Keratinocyte (primary cell): ENCODE measurements at regions not wholly inside any gene's neighbourhood (a gene's known extent, or its start where the extent isn't known, plus 50 kb on each side); places are given as distances from the start of the nearest gene placed in this dataset.

Experiments
- DNase-seq: peaks from one replicate; pipeline ENCODE4 v3.0.0-alpha.2; 2011; ENCODE audit warnings: low read depth, missing footprints, low spot score
- FAIRE-seq: peaks from 2 replicates; lab custom pipeline; 2011; peaks lifted over from hg19 to GRCh38; lab: Jason Lieb, UNC
- H2AFZ ChIP-seq: 2 replicates; pipeline ENCODE4 v1.6.0; 2012; ENCODE audit warnings: low read length, control low read depth, inconsistent platforms; ENCODE audit not compliant: control insufficient read depth
- H3K27ac ChIP-seq: 2 replicates; pipeline ENCODE4 v1.5.1; 2011; ENCODE audit warnings: low read length; ENCODE audit not compliant: control insufficient read depth, insufficient read depth
- H3K27me3 ChIP-seq: 3 replicates; pipeline ENCODE4 v1.6.0; 2011; ENCODE audit warnings: low read length; ENCODE audit not compliant: control insufficient read depth, insufficient read depth; ENCODE audit errors: extremely low read depth
- H3K36me3 ChIP-seq, 2 experiments: 2 replicates in 1 of 2; 3 replicates in 1 of 2; pipeline ENCODE4 v1.5.1; 2011; ENCODE audit warnings: low read length in 2 of 2, mild to moderate bottlenecking in 1 of 2; ENCODE audit not compliant: control insufficient read depth in 2 of 2, insufficient read depth in 2 of 2; ENCODE audit errors: extremely low read depth in 1 of 2
- H3K4me1 ChIP-seq: 3 replicates; pipeline ENCODE4 v1.5.1; 2011; ENCODE audit warnings: low read length; ENCODE audit not compliant: control insufficient read depth, insufficient read depth; ENCODE audit errors: extremely low read depth
- H3K4me2 ChIP-seq: 3 replicates; pipeline ENCODE4 v1.6.0; 2011; ENCODE audit warnings: low read depth, low read length; ENCODE audit not compliant: control insufficient read depth, insufficient read depth; ENCODE audit errors: extremely low read depth
- H3K4me3 ChIP-seq, 3 experiments: fragments of 200-600 bp in 1 of 3; sonication (generic) in 1 of 3; 2 replicates in 2 of 3; 3 replicates in 1 of 3; pipeline ENCODE4 v1.5.1; 2011 to 2016; ENCODE audit warnings: low read length in 3 of 3, mild to moderate bottlenecking in 3 of 3, control low read depth in 2 of 3, inconsistent platforms in 1 of 3, low read depth in 1 of 3, mixed read lengths in 1 of 3, mixed run types in 1 of 3, moderate library complexity in 1 of 3; ENCODE audit not compliant: control insufficient read depth in 2 of 3, insufficient read depth in 2 of 3; ENCODE audit errors: extremely low read depth in 1 of 3
- H3K79me2 ChIP-seq: 2 replicates; pipeline ENCODE4 v1.6.0; 2012; ENCODE audit warnings: low read length; ENCODE audit not compliant: control insufficient read depth, insufficient read depth
- H3K9ac ChIP-seq: 3 replicates; pipeline ENCODE4 v1.6.0; 2011; ENCODE audit warnings: low read length; ENCODE audit not compliant: control insufficient read depth, insufficient read depth; ENCODE audit errors: extremely low read depth
- H3K9me1 ChIP-seq: 3 replicates; pipeline ENCODE4 v1.6.0; 2011; ENCODE audit warnings: low read length; ENCODE audit not compliant: control insufficient read depth, insufficient read depth; ENCODE audit errors: extremely low read depth
- H3K9me3 ChIP-seq: 2 replicates; pipeline ENCODE4 v1.5.1; 2012; ENCODE audit warnings: low read depth, low read length; ENCODE audit not compliant: control insufficient read depth
- H4K20me1 ChIP-seq: 3 replicates; pipeline ENCODE4 v1.6.0; 2011; ENCODE audit warnings: low read length; ENCODE audit not compliant: control insufficient read depth, insufficient read depth; ENCODE audit errors: extremely low read depth
- CTCF ChIP-seq, 3 experiments: IDR thresholded peaks in 1 of 3; conservative IDR thresholded peaks in 1 of 3; optimal IDR thresholded peaks in 1 of 3; 2 replicates in 2 of 3; 3 replicates in 1 of 3; pipeline versions ENCODE3 to v1.5.1; 2011; ENCODE audit warnings: low read length in 3 of 3, mild to moderate bottlenecking in 3 of 3, moderate library complexity in 2 of 3, control low read depth in 1 of 3, inconsistent platforms in 1 of 3; ENCODE audit not compliant: insufficient read depth in 2 of 3; ENCODE audit errors: extremely low read depth in 1 of 3
- EZH2 ChIP-seq: IDR thresholded peaks from one replicate; pipeline ENCODE4 v1.6.1; 2012; ENCODE audit warnings: inconsistent platforms, mild to moderate bottlenecking, low read length, moderate library complexity
- dilution Hi-C: fragments of 300-500 bp; cut with MboI; formaldehyde crosslinking; loops from one replicate; pipeline ENCODE4 v1.7.0; 2020; ENCODE audit warnings: low sequenced_read_pairs; ENCODE audit not compliant: extremely low pct_ligation_motif_present

- H3K9ac ChIP-seq = no peak overlapping the region
- H4K20me1 ChIP-seq = no peaks in the 10 kb centered on the region
- H3K9me3 ChIP-seq = no peaks in the 10 kb centered on the region
- FAIRE-seq = no peak
- no peak overlapping the region for H3K4me2 ChIP-seq
- H3K36me3 ChIP-seq = no peaks in the 10 kb centered on the region
- H3K4me3 ChIP-seq = no peak overlapping the region
- H3K79me2 ChIP-seq = no peaks in the 10 kb centered on the region
- peak overlapping the region; percentile 37 for H2AFZ ChIP-seq
- no peaks in the 10 kb centered on the region for H3K4me1 ChIP-seq
- DNase-seq = no peak
- dilution Hi-C loops = no loop called here
- no peak overlapping the region for H3K27ac ChIP-seq
- H3K9me1 ChIP-seq = no peaks in the 10 kb centered on the region
- H3K27me3 ChIP-seq = no peaks in the 10 kb centered on the region
- TF ChIP-seq CTCF (optimal IDR thresholded peaks at IDR 0.05 in 1 of 3, IDR thresholded peaks at IDR 0.05 in 1 of 3, conservative IDR thresholded peaks at IDR 0.05 in 1 of 3; ENCODE audit: extremely low read depth in 1 of 3, insufficient read depth in 2 of 3, low read length in 3 of 3) (no peak), EZH2 (no peak)
Measured at GRCh38 chr3:152139651-152140050, 129.1 kb upstream of the MBNL1 start.

DNA sequence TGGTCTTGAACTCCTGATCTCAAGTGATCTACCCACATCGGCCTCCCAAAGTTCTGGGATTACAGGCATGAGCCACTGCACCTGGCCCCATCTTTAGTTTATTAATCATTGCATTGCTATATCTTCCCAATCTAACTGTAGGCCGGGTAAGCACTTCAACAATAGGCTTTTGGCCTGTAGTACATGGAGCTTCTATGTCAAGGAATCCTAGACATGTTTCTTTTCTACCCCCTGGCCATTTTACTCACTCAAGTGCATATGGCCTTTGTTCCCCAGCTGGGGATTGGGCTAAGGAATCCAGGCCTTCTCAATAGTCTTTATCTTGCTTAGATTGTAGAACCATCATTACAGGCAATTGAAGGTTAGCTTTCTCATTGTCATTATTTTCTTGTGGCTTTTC, 122.3 kb upstream of the MBNL1 start:
- no peak for TF ChIP-seq EZH2
- TF ChIP-seq CTCF (optimal IDR thresholded peaks at IDR 0.05 in 1 of 3, IDR thresholded peaks at IDR 0.05 in 1 of 3, conservative IDR thresholded peaks at IDR 0.05 in 1 of 3; ENCODE audit: extremely low read depth in 1 of 3, insufficient read depth in 2 of 3, low read length in 3 of 3) = no peak
- Histone ChIP-seq H3K9me3 (no peaks in the 10 kb centered on the region), H3K27ac (no peak overlapping the region), H3K79me2 (no peaks in the 10 kb centered on the region), H3K27me3 (no peaks in the 10 kb centered on the region), H3K4me1 (peaks cover 28% of the 10 kb centered on the region), H3K9me1 (no peaks in the 10 kb centered on the region), H4K20me1 (no peaks in the 10 kb centered on the region), H2AFZ (no peak overlapping the region), H3K4me2 (no peak overlapping the region), H3K9ac (no peak overlapping the region), H3K4me3 (no peak overlapping the region), H3K36me3 (no peaks in the 10 kb centered on the region)
- DNase-seq (no peak), FAIRE-seq (no peak)
- dilution Hi-C loops = no loop called here
